ENCODE measurements at regions not wholly inside any gene's neighbourhood (a gene's known extent, or its start where the extent isn't known, plus 50 kb on each side); places are given as distances from the start of the nearest gene placed in this dataset.
"Not testable (repeated sequence)": the region's sequence is repeated elsewhere in the genome, so short reads cannot be mapped to it uniquely, and the experiment has no call there.

- DNase-seq (ENCODE audit: low spot score) = no peak
Observed at GRCh38 chr6:156451088-156451487, 326.1 kb upstream of the ARID1B start.

GRCh38 chr6:156450421-156450820, 326.8 kb upstream of the ARID1B start:
- no peak for DNase-seq (ENCODE audit: low spot score)

GRCh38 chr6:156449569-156449968, 327.6 kb upstream of the ARID1B start:
- DNase-seq (ENCODE audit: low spot score) = no peak

- no peak for DNase-seq (ENCODE audit: low spot score)
Observed at GRCh38 chr6:156449128-156449527, 328.1 kb upstream of the ARID1B start.

GRCh38 chr6:156448579-156448978, 328.6 kb upstream of the ARID1B start:
- DNase-seq (ENCODE audit: low spot score) = no peak

GRCh38 chr6:156440688-156441087, 336.5 kb upstream of the ARID1B start:
- DNase-seq (ENCODE audit: low spot score) = no peak

- no peak for DNase-seq (ENCODE audit: low spot score)
Observed at GRCh38 chr6:156438350-156438923, 338.7 kb upstream of the ARID1B start.

- no peak for DNase-seq (ENCODE audit: low spot score)
Observed at GRCh38 chr6:156437121-156437879, 339.9 kb upstream of the ARID1B start.

- no peak for DNase-seq (ENCODE audit: low spot score)
Observed at GRCh38 chr6:156434795-156435190, 342.4 kb upstream of the ARID1B start.

GRCh38 chr6:156434049-156434794, 343.0 kb upstream of the ARID1B start:
- no peak for DNase-seq (ENCODE audit: low spot score)

GRCh38 chr6:156432543-156432942, 344.6 kb upstream of the ARID1B start:
- DNase-seq (ENCODE audit: low spot score) = no peak

GRCh38 chr6:156430386-156430785, 346.8 kb upstream of the ARID1B start:
- DNase-seq (ENCODE audit: low spot score) = no peak

GRCh38 chr6:156427345-156427744, 349.8 kb upstream of the ARID1B start:
- no peak for DNase-seq (ENCODE audit: low spot score)

GRCh38 chr6:156425359-156426020, 351.7 kb upstream of the ARID1B start:
- DNase-seq (ENCODE audit: low spot score) = no peak

GRCh38 chr6:156423829-156424228, 353.3 kb upstream of the ARID1B start:
- DNase-seq (ENCODE audit: low spot score) = peak; percentile 21

- no peak for DNase-seq (ENCODE audit: low spot score)
Observed at GRCh38 chr6:156423075-156423474, 354.1 kb upstream of the ARID1B start.

GRCh38 chr6:156421933-156422332, 355.2 kb upstream of the ARID1B start:
- DNase-seq (ENCODE audit: low spot score) = no peak

- not testable (repeated sequence) for DNase-seq (ENCODE audit: low spot score)
Observed at GRCh38 chr6:156421301-156421700, 355.9 kb upstream of the ARID1B start.

- no peak for DNase-seq (ENCODE audit: low spot score)
Observed at GRCh38 chr6:156420172-156420993, 356.8 kb upstream of the ARID1B start.

GRCh38 chr6:156419594-156419993, 357.6 kb upstream of the ARID1B start:
- DNase-seq (ENCODE audit: low spot score) = no peak

GRCh38 chr6:156418253-156418652, 358.9 kb upstream of the ARID1B start:
- no peak for DNase-seq (ENCODE audit: low spot score)

- DNase-seq (ENCODE audit: low spot score) = no peak
Observed at GRCh38 chr6:156416391-156416790, 360.8 kb upstream of the ARID1B start.
